ENCODE measurements at regions not wholly inside any gene's neighbourhood (a gene's known extent, or its start where the extent isn't known, plus 50 kb on each side); places are given as distances from the start of the nearest gene placed in this dataset.

GRCh38 chr6:1472643-1473042 lies 83.3 kb downstream of the FOXF2 start:
- Mint-ChIP-seq H3K27me3 (peaks cover 16% of the 10 kb centered on the region), H3K27ac (no peak overlapping the region), H3K4me3 (no peak overlapping the region), H3K36me3 (ENCODE audit: low read depth) (no peaks in the 10 kb centered on the region), H3K4me1 (peaks cover 10% of the 10 kb centered on the region), H3K9me3 (no peaks in the 10 kb centered on the region)
- POLR2A ChIA-PET: no interaction called here
- TF ChIP-seq CTCF (IDR thresholded peaks at IDR 0.05): no peak
- intact Hi-C loops (cut with micrococcal nuclease): no loop called here
- CTCF ChIA-PET: no interaction called here
- ATAC-seq (ENCODE audit: low read depth): no peak
- no peak for DNase-seq

- DNase-seq: no peak
- Mint-ChIP-seq H3K4me1 (peaks cover 10% of the 10 kb centered on the region), H3K36me3 (ENCODE audit: low read depth) (no peaks in the 10 kb centered on the region), H3K4me3 (no peak overlapping the region), H3K27ac (no peak overlapping the region), H3K9me3 (no peaks in the 10 kb centered on the region), H3K27me3 (peaks cover 16% of the 10 kb centered on the region)
- no peak for TF ChIP-seq CTCF (IDR thresholded peaks at IDR 0.05)
- intact Hi-C loops (cut with micrococcal nuclease): no loop called here
- ChIA-PET CTCF (no interaction called here), POLR2A (no interaction called here)
- no peak for ATAC-seq (ENCODE audit: low read depth)
These were observed 83.8 kb downstream of the FOXF2 start for GRCh38 chr6:1473166-1473565.

- Mint-ChIP-seq H3K9me3 (no peaks in the 10 kb centered on the region), H3K4me1 (peaks cover 8% of the 10 kb centered on the region), H3K27ac (no peak overlapping the region), H3K4me3 (no peak overlapping the region), H3K36me3 (ENCODE audit: low read depth) (no peaks in the 10 kb centered on the region), H3K27me3 (peaks cover 16% of the 10 kb centered on the region)
- ChIA-PET CTCF (no interaction called here), POLR2A (no interaction called here)
- ATAC-seq (ENCODE audit: low read depth) (no peak), DNase-seq (no peak)
- intact Hi-C loops (cut with micrococcal nuclease): no loop called here
- TF ChIP-seq CTCF (IDR thresholded peaks at IDR 0.05): no peak
These were observed 84.2 kb downstream of the FOXF2 start for GRCh38 chr6:1473598-1473997.

GRCh38 chr6:1474205-1474604 lies 84.8 kb downstream of the FOXF2 start:
- H3K4me1 Mint-ChIP-seq: peaks cover 8% of the 10 kb centered on the region
- TF ChIP-seq CTCF (IDR thresholded peaks at IDR 0.05): no peak
- H3K4me3 Mint-ChIP-seq: no peak overlapping the region
- no peaks in the 10 kb centered on the region for H3K36me3 Mint-ChIP-seq (ENCODE audit: low read depth)
- intact Hi-C loops (cut with micrococcal nuclease): no loop called here
- POLR2A ChIA-PET: no interaction called here
- ATAC-seq (ENCODE audit: low read depth) (no peak), DNase-seq (no peak)
- CTCF ChIA-PET: no interaction called here
- H3K27me3 Mint-ChIP-seq: peaks cover 16% of the 10 kb centered on the region
- H3K9me3 Mint-ChIP-seq: no peaks in the 10 kb centered on the region
- no peak overlapping the region for H3K27ac Mint-ChIP-seq

GRCh38 chr6:1475174-1475573 lies 85.8 kb downstream of the FOXF2 start:
- Mint-ChIP-seq H3K4me3 (no peak overlapping the region), H3K4me1 (peaks cover 5% of the 10 kb centered on the region), H3K27ac (no peak overlapping the region), H3K9me3 (no peaks in the 10 kb centered on the region), H3K36me3 (ENCODE audit: low read depth) (no peaks in the 10 kb centered on the region), H3K27me3 (peaks cover 15% of the 10 kb centered on the region)
- CTCF ChIA-PET: no interaction called here
- intact Hi-C loops (cut with micrococcal nuclease): no loop called here
- no peak for TF ChIP-seq CTCF (IDR thresholded peaks at IDR 0.05)
- DNase-seq: no peak
- ATAC-seq (ENCODE audit: low read depth): no peak
- POLR2A ChIA-PET: no interaction called here

Measured in activated B cell treated with CpG ODN at 0.5 μM for 24 hours (primary cell).